GM19324 (cell line): ENCODE measurements at regions not wholly inside any gene's neighbourhood (a gene's known extent, or its start where the extent isn't known, plus 50 kb on each side); places are given as distances from the start of the nearest gene placed in this dataset.
"Not testable (repeated sequence)": the region's sequence is repeated elsewhere in the genome, so short reads cannot be mapped to it uniquely, and the experiment has no call there.

Experiments
- ATAC-seq: cut with Tn5 transposase; IDR thresholded peaks from one replicate; pipeline ENCODE4 v1.9.1; 2021; ENCODE audit warnings: mild to moderate bottlenecking, moderate library complexity; ENCODE audit not compliant: unreplicated experiment, low FRiP score

GRCh38 chr2:220775856-220776488, 796.1 kb downstream of the EPHA4 start:
- ATAC-seq: no peak

- ATAC-seq: not testable (repeated sequence)
Measured at GRCh38 chr2:220779076-220779475, 793.0 kb downstream of the EPHA4 start.

- no peak for ATAC-seq
Measured at GRCh38 chr2:220779511-220779910, 792.6 kb downstream of the EPHA4 start.

- ATAC-seq: no peak
Measured at GRCh38 chr2:220779931-220780330, 792.2 kb downstream of the EPHA4 start.

GRCh38 chr2:220781622-220782241, 790.4 kb downstream of the EPHA4 start:
- no peak for ATAC-seq

- no peak for ATAC-seq
Measured at GRCh38 chr2:220782609-220783113, 789.4 kb downstream of the EPHA4 start.

- ATAC-seq: no peak
Measured at GRCh38 chr2:220783671-220784070, 788.4 kb downstream of the EPHA4 start.

- no peak for ATAC-seq
Measured at GRCh38 chr2:220785178-220785577, 786.9 kb downstream of the EPHA4 start.

- ATAC-seq: no peak
Measured at GRCh38 chr2:220786216-220786615, 785.9 kb downstream of the EPHA4 start.

GRCh38 chr2:220787251-220787650, 784.9 kb downstream of the EPHA4 start:
- no peak for ATAC-seq

GRCh38 chr2:220789961-220790360, 782.1 kb downstream of the EPHA4 start:
- no peak for ATAC-seq

- no peak for ATAC-seq
Measured at GRCh38 chr2:220795705-220796104, 776.4 kb downstream of the EPHA4 start.

- ATAC-seq: no peak
Measured at GRCh38 chr2:220811115-220811514, 761.0 kb downstream of the EPHA4 start.

- ATAC-seq: no peak
Measured at GRCh38 chr2:220811952-220812570, 760.0 kb downstream of the EPHA4 start.

GRCh38 chr2:220814441-220814840, 757.7 kb downstream of the EPHA4 start:
- ATAC-seq: no peak

GRCh38 chr2:220815698-220816097, 756.4 kb downstream of the EPHA4 start:
- no peak for ATAC-seq

- no peak for ATAC-seq
Measured at GRCh38 chr2:220821683-220822082, 750.4 kb downstream of the EPHA4 start.

- not testable (repeated sequence) for ATAC-seq
Measured at GRCh38 chr2:220823590-220823989, 748.5 kb downstream of the EPHA4 start.

- no peak for ATAC-seq
Measured at GRCh38 chr2:220833446-220833845, 738.7 kb downstream of the EPHA4 start.

GRCh38 chr2:220835583-220835982, 736.5 kb downstream of the EPHA4 start:
- no peak for ATAC-seq

- no peak for ATAC-seq
Measured at GRCh38 chr2:220837226-220837625, 734.9 kb downstream of the EPHA4 start.
